Peyer's patch (tissue), 4 donors: ENCODE measurements at regions not wholly inside any gene's neighbourhood (a gene's known extent, or its start where the extent isn't known, plus 50 kb on each side); places are given as distances from the start of the nearest gene placed in this dataset.
"Not testable (repeated sequence)": the region's sequence is repeated elsewhere in the genome, so short reads cannot be mapped to it uniquely, and the experiment has no call there.

Experiments used
- DNase-seq, 3 donors: peaks; one replicate each; pipeline ENCODE4 v3.0.0-alpha.2; 2017 to 2019
- H3K27ac ChIP-seq, 4 donors: fragments of 200-600 bp; sonication (generic); one replicate each; pipeline ENCODE4 v1.5.1; 2016 to 2019
- H3K27me3 ChIP-seq, 2 donors: fragments of 200-600 bp; sonication (generic); one replicate each; pipeline ENCODE4 v1.5.1; 2019
- H3K36me3 ChIP-seq, 3 donors: fragments of 200-600 bp; sonication (generic); one replicate each; pipeline ENCODE4 v1.5.1; 2016 to 2019
- H3K4me1 ChIP-seq, 4 donors: fragments of 200-600 bp; sonication (generic); one replicate each; pipeline ENCODE4 v1.5.1; 2016 to 2019
- H3K4me3 ChIP-seq, 4 donors: fragments of 200-600 bp; sonication (generic); 1 replicate in 3 of 4; 2 replicates in 1 of 4; pipeline ENCODE4 v1.5.1; 2016 to 2019; ENCODE audit warnings: mild to moderate bottlenecking in 1 of 4
- H3K9me3 ChIP-seq, 4 donors: fragments of 200-600 bp; sonication (generic); one replicate each; pipeline ENCODE4 v1.5.1; 2016 to 2019; ENCODE audit warnings: mild to moderate bottlenecking in 1 of 4
- CTCF ChIP-seq, 6 experiments: fragments of 450-650 bp in 4 of 6; fragments of 200-600 bp in 2 of 6; sonication (generic) in 1 of 6; IDR thresholded peaks; one replicate each; pipeline ENCODE4 v1.5.1; 2017 to 2019; ENCODE audit warnings: antibody characterized with exemption in 6 of 6, mild to moderate bottlenecking in 3 of 6, moderate library complexity in 1 of 6
- POLR2A ChIP-seq, 2 donors: fragments of 450-650 bp; IDR thresholded peaks; one replicate each; pipeline ENCODE4 v1.5.1; 2017; ENCODE audit warnings: antibody characterized with exemption in 2 of 2, mild to moderate bottlenecking in 2 of 2, moderate library complexity in 2 of 2

- no peak for DNase-seq
- no peaks in the 10 kb centered on the region for H3K4me1 ChIP-seq
- H3K36me3 ChIP-seq = no peaks in the 10 kb centered on the region
- no peak overlapping the region for H3K4me3 ChIP-seq
- no peak overlapping the region for H3K27ac ChIP-seq
- TF ChIP-seq CTCF (IDR thresholded peaks at IDR 0.05) = no peak
- TF ChIP-seq POLR2A (IDR thresholded peaks at IDR 0.05) = no peak
- no peaks in the 10 kb centered on the region for H3K27me3 ChIP-seq
- H3K9me3 ChIP-seq = no peaks in the 10 kb centered on the region
Observed at GRCh38 chr7:115297656-115298055, 375.8 kb downstream of the MDFIC start.

- Histone ChIP-seq H3K27ac (no peak overlapping the region), H3K4me3 (no peak overlapping the region), H3K36me3 (no peaks in the 10 kb centered on the region), H3K4me1 (no peaks in the 10 kb centered on the region), H3K9me3 (no peaks in the 10 kb centered on the region), H3K27me3 (no peaks in the 10 kb centered on the region)
- TF ChIP-seq CTCF (IDR thresholded peaks at IDR 0.05) (no peak), POLR2A (IDR thresholded peaks at IDR 0.05) (no peak)
- DNase-seq = no peak
Observed at GRCh38 chr7:115293628-115294240, 371.8 kb downstream of the MDFIC start.

- Histone ChIP-seq H3K27ac (no peak overlapping the region), H3K27me3 (no peaks in the 10 kb centered on the region), H3K4me1 (no peaks in the 10 kb centered on the region), H3K36me3 (no peaks in the 10 kb centered on the region), H3K4me3 (no peak overlapping the region), H3K9me3 (no peaks in the 10 kb centered on the region)
- no peak for DNase-seq
- TF ChIP-seq CTCF (IDR thresholded peaks at IDR 0.05) (no peak), POLR2A (IDR thresholded peaks at IDR 0.05) (no peak)
Observed at GRCh38 chr7:115292381-115292780, 370.5 kb downstream of the MDFIC start.

- Histone ChIP-seq H3K9me3 (no peaks in the 10 kb centered on the region), H3K4me3 (no peak overlapping the region), H3K4me1 (no peaks in the 10 kb centered on the region), H3K27me3 (no peaks in the 10 kb centered on the region), H3K36me3 (no peaks in the 10 kb centered on the region), H3K27ac (no peak overlapping the region)
- no peak for TF ChIP-seq CTCF (IDR thresholded peaks at IDR 0.05)
- no peak for TF ChIP-seq POLR2A (IDR thresholded peaks at IDR 0.05)
- DNase-seq = no peak
Observed at GRCh38 chr7:115289971-115290370, 368.1 kb downstream of the MDFIC start.

GRCh38 chr7:115276791-115277190 lies 354.9 kb downstream of the MDFIC start:
- Histone ChIP-seq H3K27me3 (no peaks in the 10 kb centered on the region), H3K4me1 (no peaks in the 10 kb centered on the region), H3K4me3 (no peak overlapping the region), H3K36me3 (no peaks in the 10 kb centered on the region), H3K9me3 (no peaks in the 10 kb centered on the region), H3K27ac (no peak overlapping the region)
- TF ChIP-seq POLR2A (IDR thresholded peaks at IDR 0.05) = no peak
- TF ChIP-seq CTCF (IDR thresholded peaks at IDR 0.05) = no peak
- no peak for DNase-seq

GRCh38 chr7:115273855-115274254 lies 352.0 kb downstream of the MDFIC start:
- not testable (repeated sequence) for H3K27me3 ChIP-seq, H3K36me3 ChIP-seq, H3K4me1 ChIP-seq, DNase-seq, H3K9me3 ChIP-seq, H3K4me3 ChIP-seq, H3K27ac ChIP-seq
